ENCODE measurements at regions not wholly inside any gene's neighbourhood (a gene's known extent, or its start where the extent isn't known, plus 50 kb on each side); places are given as distances from the start of the nearest gene placed in this dataset.

DNA sequence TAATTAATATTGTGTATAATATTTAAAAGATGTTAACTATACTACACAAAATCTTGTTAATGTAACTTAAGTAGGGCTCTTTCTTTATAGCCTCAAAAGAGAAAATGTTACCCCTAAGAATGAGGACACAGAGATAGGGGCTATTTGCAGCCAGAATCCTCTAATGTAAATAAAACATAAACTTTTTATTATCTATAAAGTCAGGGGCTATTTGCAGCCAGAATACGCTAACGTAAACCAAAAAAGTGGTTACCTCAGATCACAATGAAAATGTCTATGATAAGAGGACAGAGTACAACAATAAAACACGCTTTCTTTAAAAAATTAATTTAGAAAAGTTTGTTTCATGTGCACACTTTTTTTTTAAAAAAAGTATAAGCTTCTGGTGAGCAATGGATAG lies 229.9 kb upstream of the PITX2 start:
- H3K27me3 Mint-ChIP-seq, result no peaks in the 10 kb centered on the region
- H3K4me1 Mint-ChIP-seq, result no peaks in the 10 kb centered on the region
- H3K27ac ChIP-seq (ENCODE audit: low read depth, low read length), result no peak overlapping the region
- H3K27me3 ChIP-seq (ENCODE audit: insufficient read depth, low read length, poor library complexity, severe bottlenecking), result no peaks in the 10 kb centered on the region
- H3K4me3 ChIP-seq (ENCODE audit: low read length), result no peak overlapping the region
- H3K27ac Mint-ChIP-seq, result no peak overlapping the region
- no peaks in the 10 kb centered on the region for H3K9me3 ChIP-seq (ENCODE audit: low read length)
- ChIA-PET CTCF (no interaction called here), POLR2A (no interaction called here)
- no peaks in the 10 kb centered on the region for H3K4me1 ChIP-seq (ENCODE audit: insufficient read depth, low read length)
- H3K4me3 Mint-ChIP-seq, result no peak overlapping the region
- H3K36me3 Mint-ChIP-seq, result no peaks in the 10 kb centered on the region
- DNase-seq, result no peak
- H3K36me3 ChIP-seq (ENCODE audit: insufficient read depth, low read length), result no peaks in the 10 kb centered on the region
- H3K9me3 Mint-ChIP-seq, result peaks cover 0 to 9% (median 0%) of the 10 kb centered on the region in 5 donors

DNA sequence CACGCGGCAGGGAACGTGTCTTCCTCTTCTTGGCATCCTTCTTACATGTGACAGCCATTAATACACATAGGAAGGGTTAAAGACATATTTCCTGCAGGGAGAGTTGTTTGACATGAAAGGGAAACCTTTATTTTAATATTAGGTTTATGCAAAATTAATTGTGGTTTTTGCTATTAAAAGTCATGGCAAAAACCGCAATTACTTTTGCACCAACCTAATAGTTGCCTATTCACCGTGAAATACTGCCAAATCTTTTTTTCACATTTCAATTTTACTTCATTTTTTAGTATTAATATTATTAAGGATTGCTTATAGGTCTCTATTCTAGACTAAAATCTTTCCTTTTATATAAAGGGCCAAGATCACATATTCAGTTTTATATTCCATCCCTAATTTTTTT lies 230.4 kb upstream of the PITX2 start:
- H3K27me3 Mint-ChIP-seq, result no peaks in the 10 kb centered on the region
- Histone ChIP-seq H3K4me1 (ENCODE audit: insufficient read depth, low read length) (no peaks in the 10 kb centered on the region), H3K27ac (ENCODE audit: low read depth, low read length) (no peak overlapping the region), H3K36me3 (ENCODE audit: insufficient read depth, low read length) (no peaks in the 10 kb centered on the region), H3K27me3 (ENCODE audit: insufficient read depth, low read length, poor library complexity, severe bottlenecking) (no peaks in the 10 kb centered on the region), H3K9me3 (ENCODE audit: low read length) (no peaks in the 10 kb centered on the region), H3K4me3 (ENCODE audit: low read length) (no peak overlapping the region)
- no peak overlapping the region for H3K27ac Mint-ChIP-seq
- no peak for DNase-seq
- H3K4me3 Mint-ChIP-seq, result no peak overlapping the region
- CTCF ChIA-PET, result no interaction called here
- H3K9me3 Mint-ChIP-seq, result peaks cover 0 to 9% (median 0%) of the 10 kb centered on the region in 5 donors
- H3K36me3 Mint-ChIP-seq, result no peaks in the 10 kb centered on the region
- POLR2A ChIA-PET, result no interaction called here
- H3K4me1 Mint-ChIP-seq, result no peaks in the 10 kb centered on the region

DNA sequence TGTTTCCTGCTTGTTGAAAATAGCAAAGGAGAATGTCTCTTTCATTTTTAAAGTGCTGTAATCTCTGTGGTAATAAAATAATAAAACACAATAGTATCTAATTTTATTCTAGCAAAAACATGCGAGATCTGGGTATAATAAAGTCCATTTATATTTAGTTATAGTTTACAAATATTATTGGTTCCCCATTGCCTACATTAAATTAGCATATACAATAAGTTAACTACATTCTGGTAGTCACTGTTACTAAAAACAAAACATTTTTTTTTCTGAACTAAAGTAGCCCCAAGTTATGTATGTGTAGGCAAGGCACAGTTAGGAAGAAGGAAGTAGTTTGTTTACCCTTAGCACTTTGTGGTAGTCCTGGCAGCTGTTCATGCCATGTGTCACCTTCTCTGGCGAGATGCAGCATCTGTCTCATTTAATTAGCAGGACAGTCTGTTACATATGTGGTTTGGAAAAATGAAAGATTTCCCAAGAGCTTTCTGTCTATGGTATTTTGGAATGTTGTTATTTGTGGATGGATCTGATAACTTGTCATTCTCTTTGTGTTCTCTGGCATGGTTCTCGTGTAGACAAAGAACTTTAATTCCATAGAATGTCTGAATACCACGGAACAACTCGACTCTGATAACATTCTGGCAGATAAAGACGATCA lies 231.3 kb upstream of the PITX2 start:
- no peaks in the 10 kb centered on the region for H3K4me1 Mint-ChIP-seq
- H3K27me3 Mint-ChIP-seq, result no peaks in the 10 kb centered on the region
- ChIA-PET POLR2A (no interaction called here), CTCF (no interaction called here)
- no peak overlapping the region for H3K4me3 Mint-ChIP-seq
- no peaks in the 10 kb centered on the region for H3K9me3 ChIP-seq (ENCODE audit: low read length)
- peaks cover 0 to 13% (median 0%) of the 10 kb centered on the region in 5 donors for H3K9me3 Mint-ChIP-seq
- H3K36me3 Mint-ChIP-seq, result no peaks in the 10 kb centered on the region
- no peak overlapping the region for H3K4me3 ChIP-seq (ENCODE audit: low read length)
- no peak overlapping the region for H3K27ac ChIP-seq (ENCODE audit: low read depth, low read length)
- no peak overlapping the region for H3K27ac Mint-ChIP-seq
- no peaks in the 10 kb centered on the region for H3K36me3 ChIP-seq (ENCODE audit: insufficient read depth, low read length)
- no peak for DNase-seq
- no peaks in the 10 kb centered on the region for H3K27me3 ChIP-seq (ENCODE audit: insufficient read depth, low read length, poor library complexity, severe bottlenecking)
- no peaks in the 10 kb centered on the region for H3K4me1 ChIP-seq (ENCODE audit: insufficient read depth, low read length)

DNA sequence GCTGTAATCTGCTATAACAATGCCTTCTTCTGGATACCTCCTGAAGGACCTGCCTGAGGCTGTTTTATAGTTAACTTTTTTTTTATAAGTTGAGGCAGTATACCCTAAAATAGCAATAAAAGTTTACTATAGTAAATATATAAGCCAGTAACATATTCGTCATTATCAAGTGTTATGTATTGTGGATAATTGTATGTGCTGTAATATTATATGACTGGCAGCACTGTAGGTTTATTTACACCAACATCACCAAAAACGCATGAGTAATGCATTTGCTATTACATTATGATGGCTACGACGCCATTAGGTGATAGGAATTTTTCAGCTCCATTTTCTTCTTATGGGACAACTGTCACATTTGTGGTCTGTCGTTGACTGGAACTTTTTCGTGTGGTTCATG lies 237.2 kb upstream of the PITX2 start:
- peaks cover 0 to 13% (median 0%) of the 10 kb centered on the region in 5 donors for H3K9me3 Mint-ChIP-seq
- H3K4me1 Mint-ChIP-seq, result no peaks in the 10 kb centered on the region
- no peak for DNase-seq
- CTCF ChIA-PET, result no interaction called here
- no peaks in the 10 kb centered on the region for H3K36me3 Mint-ChIP-seq
- Histone ChIP-seq H3K27ac (ENCODE audit: low read depth, low read length) (no peak overlapping the region), H3K4me3 (ENCODE audit: low read length) (no peak overlapping the region), H3K36me3 (ENCODE audit: insufficient read depth, low read length) (no peaks in the 10 kb centered on the region), H3K27me3 (ENCODE audit: insufficient read depth, low read length, poor library complexity, severe bottlenecking) (no peaks in the 10 kb centered on the region), H3K4me1 (ENCODE audit: insufficient read depth, low read length) (no peaks in the 10 kb centered on the region), H3K9me3 (ENCODE audit: low read length) (no peaks in the 10 kb centered on the region)
- no peak overlapping the region for H3K4me3 Mint-ChIP-seq
- POLR2A ChIA-PET, result no interaction called here
- no peaks in the 10 kb centered on the region for H3K27me3 Mint-ChIP-seq
- H3K27ac Mint-ChIP-seq, result no peak overlapping the region

DNA sequence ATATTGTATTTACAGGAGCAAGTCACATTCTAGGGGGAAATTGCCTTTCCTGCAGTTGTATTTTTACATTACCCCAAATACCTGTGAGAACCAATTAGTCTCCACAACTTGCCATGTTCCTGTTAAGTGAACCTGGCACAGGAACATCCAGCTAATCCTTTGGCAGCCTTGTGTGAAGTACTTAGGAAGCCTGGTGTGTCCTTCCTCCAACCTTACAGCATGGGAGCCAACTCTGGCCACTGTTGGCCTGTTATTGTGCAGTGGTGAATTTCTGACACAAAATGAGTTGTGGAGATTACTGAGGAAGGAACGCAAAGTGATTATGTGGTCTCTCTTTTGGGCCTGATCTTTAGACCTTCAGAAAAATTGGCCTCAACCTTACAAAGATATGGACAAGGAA lies 238.0 kb upstream of the PITX2 start:
- Mint-ChIP-seq H3K27ac (no peak overlapping the region), H3K9me3 (peaks cover 0 to 7% (median 0%) of the 10 kb centered on the region in 5 donors), H3K4me3 (no peak overlapping the region), H3K4me1 (no peaks in the 10 kb centered on the region), H3K36me3 (no peaks in the 10 kb centered on the region), H3K27me3 (no peaks in the 10 kb centered on the region)
- ChIA-PET CTCF (no interaction called here), POLR2A (no interaction called here)
- Histone ChIP-seq H3K27me3 (ENCODE audit: insufficient read depth, low read length, poor library complexity, severe bottlenecking) (no peaks in the 10 kb centered on the region), H3K27ac (ENCODE audit: low read depth, low read length) (no peak overlapping the region), H3K36me3 (ENCODE audit: insufficient read depth, low read length) (no peaks in the 10 kb centered on the region), H3K4me3 (ENCODE audit: low read length) (no peak overlapping the region), H3K9me3 (ENCODE audit: low read length) (no peaks in the 10 kb centered on the region), H3K4me1 (ENCODE audit: insufficient read depth, low read length) (no peaks in the 10 kb centered on the region)
- no peak for DNase-seq

DNA sequence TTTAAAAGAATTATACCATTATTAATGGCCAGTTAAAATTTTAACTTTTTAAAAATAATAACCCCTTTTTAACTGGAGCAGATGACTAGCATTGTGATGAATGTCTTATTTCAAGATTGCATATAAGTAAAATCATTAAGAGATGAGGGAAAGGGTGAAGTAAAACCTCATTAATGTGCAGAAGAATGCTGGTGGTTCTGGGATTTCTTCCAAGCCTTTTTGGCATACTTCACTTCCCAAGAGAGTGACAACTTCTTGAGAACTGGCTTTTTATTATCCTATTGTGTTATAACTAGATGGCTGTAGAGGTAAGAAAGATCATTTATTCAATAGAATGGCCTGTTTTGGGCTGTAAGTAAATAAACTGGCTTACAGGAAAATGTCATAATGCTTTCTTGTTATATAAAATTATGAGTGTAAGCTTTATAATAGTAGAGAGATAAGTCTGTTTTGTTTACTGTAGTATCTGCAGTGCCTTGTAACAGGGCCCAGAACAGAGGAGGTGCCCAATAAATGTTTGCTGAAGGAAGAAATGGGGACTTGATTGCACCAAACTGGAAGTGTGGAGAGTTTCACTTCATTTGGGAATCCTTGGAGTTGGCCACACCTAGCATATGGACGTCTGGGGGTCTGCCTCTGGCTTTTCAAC lies 242.9 kb upstream of the PITX2 start:
- no peak overlapping the region for H3K27ac ChIP-seq (ENCODE audit: low read depth, low read length)
- no peaks in the 10 kb centered on the region for H3K4me1 ChIP-seq (ENCODE audit: insufficient read depth, low read length)
- Mint-ChIP-seq H3K27ac (no peak overlapping the region), H3K4me3 (no peak overlapping the region), H3K27me3 (no peaks in the 10 kb centered on the region), H3K36me3 (no peaks in the 10 kb centered on the region), H3K9me3 (peaks cover 0 to 3% (median 0%) of the 10 kb centered on the region in 5 donors), H3K4me1 (no peaks in the 10 kb centered on the region)
- no peak for DNase-seq
- no peaks in the 10 kb centered on the region for H3K27me3 ChIP-seq (ENCODE audit: insufficient read depth, low read length, poor library complexity, severe bottlenecking)
- H3K4me3 ChIP-seq (ENCODE audit: low read length), result no peak overlapping the region
- no peaks in the 10 kb centered on the region for H3K36me3 ChIP-seq (ENCODE audit: insufficient read depth, low read length)
- CTCF ChIA-PET, result no interaction called here
- POLR2A ChIA-PET, result no interaction called here
- no peaks in the 10 kb centered on the region for H3K9me3 ChIP-seq (ENCODE audit: low read length)

DNA sequence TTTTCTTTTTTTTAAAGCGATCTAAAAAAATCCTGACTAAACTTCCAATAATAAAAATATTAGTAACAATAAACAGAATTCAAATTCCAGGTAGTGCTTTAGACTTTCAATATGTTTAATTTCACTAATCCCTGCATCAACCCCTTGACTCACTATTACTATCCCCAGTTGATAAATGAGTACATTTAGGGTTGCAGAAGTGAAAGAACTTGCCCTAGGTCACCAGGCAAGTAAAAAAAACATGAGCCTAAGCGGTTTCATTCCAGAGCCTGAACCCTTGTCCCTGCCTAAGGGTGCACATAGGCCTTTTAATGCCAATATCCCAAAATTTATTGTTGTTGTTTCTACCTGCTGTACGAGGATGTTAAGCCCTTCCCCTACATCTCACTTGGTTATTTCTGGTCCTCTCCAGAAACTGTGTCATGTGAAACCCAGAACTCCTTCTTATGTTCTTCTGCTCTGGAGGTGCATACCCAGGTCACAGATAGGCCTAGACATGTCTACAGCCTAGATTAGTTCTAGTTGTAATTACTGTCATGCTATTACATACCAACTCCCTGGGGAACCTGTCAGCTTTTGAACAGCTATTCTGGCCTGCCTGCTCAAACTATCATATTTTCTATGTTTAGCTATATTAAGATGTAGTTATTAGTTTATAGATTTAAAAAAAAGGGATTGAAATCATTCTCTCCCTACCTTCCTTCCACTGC lies 244.5 kb upstream of the PITX2 start:
- H3K9me3 Mint-ChIP-seq, result peaks cover 0 to 3% (median 0%) of the 10 kb centered on the region in 5 donors
- H3K27ac ChIP-seq (ENCODE audit: low read depth, low read length), result no peak overlapping the region
- H3K27ac Mint-ChIP-seq, result no peak overlapping the region
- CTCF ChIA-PET, result no interaction called here
- no peaks in the 10 kb centered on the region for H3K27me3 Mint-ChIP-seq
- no peaks in the 10 kb centered on the region for H3K4me1 ChIP-seq (ENCODE audit: insufficient read depth, low read length)
- H3K9me3 ChIP-seq (ENCODE audit: low read length), result no peaks in the 10 kb centered on the region
- no peak overlapping the region for H3K4me3 ChIP-seq (ENCODE audit: low read length)
- no peaks in the 10 kb centered on the region for H3K36me3 Mint-ChIP-seq
- H3K36me3 ChIP-seq (ENCODE audit: insufficient read depth, low read length), result no peaks in the 10 kb centered on the region
- H3K4me1 Mint-ChIP-seq, result no peaks in the 10 kb centered on the region
- no peak overlapping the region for H3K4me3 Mint-ChIP-seq
- POLR2A ChIA-PET, result no interaction called here
- no peaks in the 10 kb centered on the region for H3K27me3 ChIP-seq (ENCODE audit: insufficient read depth, low read length, poor library complexity, severe bottlenecking)
- DNase-seq, result no peak

DNA sequence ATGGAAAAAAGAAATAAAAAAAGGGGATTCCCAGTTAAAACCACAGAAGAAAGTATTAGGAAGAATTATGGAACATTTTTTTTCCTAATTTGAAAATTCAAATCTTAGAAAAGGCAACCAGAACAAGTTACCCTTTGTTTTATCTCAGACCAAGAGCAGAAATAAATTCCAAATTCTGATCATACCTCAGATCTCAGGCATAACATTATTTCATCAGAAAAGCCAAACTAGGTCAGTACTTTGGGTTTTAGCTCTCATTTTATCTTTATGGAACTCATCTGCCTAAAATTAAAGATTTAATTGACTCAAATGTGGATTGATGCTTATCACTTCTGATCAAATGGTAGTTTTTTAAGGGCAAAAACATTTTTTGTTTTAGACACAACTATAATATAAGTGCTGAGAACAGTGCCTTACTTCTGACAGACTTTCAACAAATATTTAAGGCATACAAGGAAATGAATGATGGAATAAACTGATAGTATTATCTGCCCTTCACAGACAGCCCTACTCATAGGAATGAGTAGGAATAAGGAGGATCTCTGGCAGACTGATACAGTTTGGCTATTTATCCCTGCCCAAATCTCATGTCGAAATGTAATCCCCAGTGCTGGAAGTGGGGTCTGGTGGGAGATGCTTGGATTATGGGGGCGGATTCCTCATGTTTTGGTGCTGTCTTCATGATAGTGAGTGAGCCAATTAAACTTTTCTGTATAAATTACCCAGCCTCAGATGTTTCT lies 245.3 kb upstream of the PITX2 start:
- H3K36me3 Mint-ChIP-seq, result no peaks in the 10 kb centered on the region
- no peak overlapping the region for H3K27ac ChIP-seq (ENCODE audit: low read depth, low read length)
- no peak overlapping the region for H3K4me3 ChIP-seq (ENCODE audit: low read length)
- H3K4me1 Mint-ChIP-seq, result no peaks in the 10 kb centered on the region
- ChIA-PET CTCF (no interaction called here), POLR2A (no interaction called here)
- no peaks in the 10 kb centered on the region for H3K27me3 ChIP-seq (ENCODE audit: insufficient read depth, low read length, poor library complexity, severe bottlenecking)
- H3K27me3 Mint-ChIP-seq, result no peaks in the 10 kb centered on the region
- peaks cover 0 to 3% (median 0%) of the 10 kb centered on the region in 5 donors for H3K9me3 Mint-ChIP-seq
- no peaks in the 10 kb centered on the region for H3K4me1 ChIP-seq (ENCODE audit: insufficient read depth, low read length)
- no peaks in the 10 kb centered on the region for H3K9me3 ChIP-seq (ENCODE audit: low read length)
- H3K27ac Mint-ChIP-seq, result no peak overlapping the region
- no peak for DNase-seq
- H3K4me3 Mint-ChIP-seq, result no peak overlapping the region
- no peaks in the 10 kb centered on the region for H3K36me3 ChIP-seq (ENCODE audit: insufficient read depth, low read length)
